Activated gamma-delta T cell treated with Interleukin-2 at 50 U/mL for 16 hours (primary cell): ENCODE measurements at regions not wholly inside any gene's neighbourhood (a gene's known extent, or its start where the extent isn't known, plus 50 kb on each side); places are given as distances from the start of the nearest gene placed in this dataset.
"Not testable (repeated sequence)": the region's sequence is repeated elsewhere in the genome, so short reads cannot be mapped to it uniquely, and the experiment has no call there.

Experiments used
- DNase-seq: peaks from one replicate; pipeline ENCODE4 v3.0.0-alpha.2; 2020

DNA sequence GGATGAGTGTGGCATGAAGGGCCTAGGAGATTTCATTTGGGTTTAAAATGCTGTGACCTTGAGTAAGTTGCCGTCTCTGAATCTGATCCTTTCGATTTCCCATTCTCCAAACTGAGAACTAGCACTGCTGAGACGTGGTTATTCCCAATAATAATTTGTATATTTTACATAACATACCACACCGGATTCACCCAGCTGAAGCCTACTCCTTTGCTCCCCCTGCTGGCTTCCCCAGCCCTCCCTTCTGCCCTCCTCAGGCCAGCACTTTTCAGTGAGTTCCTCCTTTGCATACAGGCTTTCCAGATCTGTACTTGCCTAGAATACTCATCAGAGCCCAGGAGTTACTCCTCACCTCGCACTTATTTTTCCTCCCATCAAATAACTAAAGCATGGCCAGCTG is 255.1 kb downstream of the OR4F29 start:
- not testable (repeated sequence) for DNase-seq

DNA sequence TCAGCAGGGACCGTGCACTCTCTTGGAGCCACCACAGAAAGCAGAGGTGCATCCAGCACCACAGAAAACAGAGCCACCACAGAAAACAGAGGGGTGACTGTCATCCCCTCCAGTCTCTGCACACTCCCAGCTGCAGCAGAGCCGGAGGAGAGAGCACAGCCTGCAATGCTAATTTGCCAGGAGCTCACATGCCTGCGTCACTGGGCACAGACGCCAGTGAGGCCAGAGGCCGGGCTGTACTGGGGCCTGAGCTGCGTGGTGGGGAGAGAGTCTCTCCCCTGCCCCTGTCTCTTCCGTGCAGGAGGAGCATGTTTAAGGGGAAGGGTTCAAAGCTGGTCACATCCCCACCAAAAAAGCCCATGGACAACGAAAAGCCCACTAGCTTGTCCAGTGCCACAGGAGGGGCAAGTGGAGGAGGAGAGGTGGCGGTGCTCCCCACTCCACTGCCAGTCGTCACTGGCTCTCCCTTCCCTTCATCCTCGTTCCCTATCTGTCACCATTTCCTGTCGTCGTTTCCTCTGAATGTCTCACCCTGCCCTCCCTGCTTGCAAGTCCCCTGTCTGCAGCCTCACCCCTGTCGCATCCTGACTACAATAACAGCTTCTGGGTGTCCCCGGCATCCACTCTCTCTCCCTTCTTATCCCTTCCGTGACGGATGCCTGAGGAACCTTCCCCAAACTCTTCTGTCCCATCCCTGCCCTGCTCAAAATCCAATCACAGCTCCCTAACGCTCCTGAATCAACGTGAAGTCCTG is 260.0 kb downstream of the OR4F29 start:
- peak; percentile 13 for DNase-seq

DNA sequence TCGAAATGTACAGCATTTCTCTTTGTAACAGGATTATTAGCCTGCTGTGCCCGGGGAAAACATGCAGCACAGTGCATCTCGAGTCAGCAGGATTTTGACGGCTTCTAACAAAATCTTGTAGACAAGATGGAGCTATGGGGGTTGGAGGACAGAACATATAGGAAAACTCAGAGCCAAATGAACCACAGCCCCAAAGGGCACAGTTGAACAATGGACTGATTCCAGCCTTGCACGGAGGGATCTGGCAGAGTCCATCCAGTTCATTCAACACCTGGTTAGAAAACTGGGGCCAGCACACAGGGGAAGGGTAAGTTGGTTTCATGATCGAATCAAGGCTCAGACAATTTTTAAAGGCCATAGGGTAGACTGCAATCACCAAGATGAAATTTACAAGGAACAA is 260.8 kb downstream of the OR4F29 start:
- DNase-seq: not testable (repeated sequence)

DNA sequence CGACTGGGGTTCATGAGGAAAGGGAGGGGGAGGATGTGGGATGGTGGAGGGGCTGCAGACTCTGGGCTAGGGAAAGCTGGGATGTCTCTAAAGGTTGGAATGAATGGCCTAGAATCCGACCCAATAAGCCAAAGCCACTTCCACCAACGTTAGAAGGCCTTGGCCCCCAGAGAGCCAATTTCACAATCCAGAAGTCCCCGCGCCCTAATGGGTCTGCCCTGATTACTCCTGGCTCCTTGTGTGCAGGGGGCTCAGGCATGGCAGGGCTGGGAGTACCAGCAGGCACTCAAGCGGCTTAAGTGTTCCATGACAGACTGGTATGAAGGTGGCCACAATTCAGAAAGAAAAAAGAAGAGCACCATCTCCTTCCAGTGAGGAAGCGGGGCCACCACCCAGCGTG is 261.6 kb downstream of the OR4F29 start:
- not testable (repeated sequence) for DNase-seq

DNA sequence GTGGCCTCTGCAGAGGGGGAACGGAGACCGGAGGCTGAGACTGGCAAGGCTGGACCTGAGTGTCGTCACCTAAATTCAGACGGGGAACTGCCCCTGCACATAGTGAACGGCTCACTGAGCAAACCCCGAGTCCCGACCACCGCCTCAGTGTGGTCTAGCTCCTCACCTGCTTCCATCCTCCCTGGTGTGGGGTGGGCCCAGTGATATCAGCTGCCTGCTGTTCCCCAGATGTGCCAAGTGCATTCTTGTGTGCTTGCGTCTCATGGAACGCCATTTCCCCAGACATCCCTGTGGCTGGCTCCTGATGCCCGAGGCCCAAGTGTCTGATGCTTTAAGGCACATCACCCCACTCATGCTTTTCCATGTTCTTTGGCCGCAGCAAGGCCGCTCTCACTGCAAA is 262.2 kb downstream of the OR4F29 start:
- not testable (repeated sequence) for DNase-seq

DNA sequence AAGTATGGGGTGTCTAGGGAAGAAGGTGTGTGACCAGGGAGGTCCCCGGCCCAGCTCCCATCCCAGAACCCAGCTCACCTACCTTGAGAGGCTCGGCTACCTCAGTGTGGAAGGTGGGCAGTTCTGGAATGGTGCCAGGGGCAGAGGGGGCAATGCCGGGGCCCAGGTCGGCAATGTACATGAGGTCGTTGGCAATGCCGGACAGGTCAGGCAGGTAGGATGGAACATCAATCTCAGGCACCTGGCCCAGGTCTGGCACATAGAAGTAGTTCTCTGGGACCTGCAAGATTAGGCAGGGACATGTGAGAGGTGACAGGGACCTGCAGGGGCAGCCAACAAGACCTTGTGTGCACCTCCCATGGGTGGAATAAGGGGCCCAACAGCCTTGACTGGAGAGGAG is 264.2 kb downstream of the OR4F29 start:
- DNase-seq: not testable (repeated sequence)

DNA sequence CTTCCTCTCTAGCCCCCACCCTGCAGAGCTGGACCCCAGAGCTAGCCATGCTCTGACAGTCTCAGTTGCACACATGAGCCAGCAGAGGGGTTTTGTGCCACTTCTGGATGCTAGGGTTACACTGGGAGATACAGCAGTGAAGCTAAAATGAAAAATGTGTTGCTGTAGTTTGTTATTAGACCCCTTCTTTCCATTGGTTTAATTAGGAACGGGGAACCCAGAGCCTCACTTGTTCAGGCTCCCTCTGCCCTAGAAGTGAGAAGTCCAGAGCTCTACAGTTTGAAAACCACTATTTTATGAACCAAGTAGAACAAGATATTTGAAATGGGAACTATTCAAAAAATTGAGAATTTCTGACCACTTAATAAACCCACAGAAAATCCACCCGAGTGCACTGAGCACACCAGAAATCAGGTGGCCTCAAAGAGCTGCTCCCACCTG is 264.8 kb downstream of the OR4F29 start:
- DNase-seq: not testable (repeated sequence)

DNA sequence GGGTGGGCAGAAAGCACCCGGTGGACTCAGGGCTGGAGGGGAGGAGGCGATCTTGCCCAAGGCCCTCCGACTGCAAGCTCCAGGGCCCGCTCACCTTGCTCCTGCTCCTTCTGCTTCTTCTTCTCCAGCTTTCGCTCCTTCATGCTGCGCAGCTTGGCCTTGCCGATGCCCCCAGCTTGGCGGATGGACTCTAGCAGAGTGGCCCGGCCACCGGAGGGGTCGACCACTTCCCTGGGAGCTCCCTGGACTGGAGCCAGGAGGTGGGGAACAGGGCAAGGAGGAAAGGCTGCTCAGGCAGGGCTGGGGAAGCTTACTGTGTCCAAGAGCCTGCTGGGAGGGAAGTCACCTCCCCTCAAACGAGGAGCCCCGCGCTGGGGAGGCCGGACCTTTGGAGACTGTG is 265.3 kb downstream of the OR4F29 start:
- DNase-seq: not testable (repeated sequence)

DNA sequence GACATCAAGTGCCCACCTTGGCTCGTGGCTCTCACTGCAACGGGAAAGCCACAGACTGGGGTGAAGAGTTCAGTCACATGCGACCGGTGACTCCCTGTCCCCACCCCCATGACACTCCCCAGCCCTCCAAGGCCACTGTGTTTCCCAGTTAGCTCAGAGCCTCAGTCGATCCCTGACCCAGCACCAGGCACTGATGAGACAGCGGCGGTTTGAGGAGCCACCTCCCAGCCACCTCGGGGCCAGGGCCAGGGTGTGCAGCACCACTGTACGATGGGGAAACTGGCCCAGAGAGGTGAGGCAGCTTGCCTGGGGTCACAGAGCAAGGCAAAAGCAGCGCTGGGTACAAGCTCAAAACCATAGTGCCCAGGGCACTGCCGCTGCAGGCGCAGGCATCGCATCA is 266.0 kb downstream of the OR4F29 start:
- DNase-seq: not testable (repeated sequence)

DNA sequence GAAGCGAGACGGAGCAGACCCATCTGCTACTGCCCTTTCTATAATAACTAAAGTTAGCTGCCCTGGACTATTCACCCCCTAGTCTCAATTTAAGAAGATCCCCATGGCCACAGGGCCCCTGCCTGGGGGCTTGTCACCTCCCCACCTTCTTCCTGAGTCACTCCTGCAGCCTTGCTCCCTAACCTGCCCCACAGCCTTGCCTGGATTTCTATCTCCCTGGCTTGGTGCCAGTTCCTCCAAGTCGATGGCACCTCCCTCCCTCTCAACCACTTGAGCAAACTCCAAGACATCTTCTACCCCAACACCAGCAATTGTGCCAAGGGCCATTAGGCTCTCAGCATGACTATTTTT is 267.2 kb downstream of the OR4F29 start:
- peak; percentile 3 for DNase-seq

DNA sequence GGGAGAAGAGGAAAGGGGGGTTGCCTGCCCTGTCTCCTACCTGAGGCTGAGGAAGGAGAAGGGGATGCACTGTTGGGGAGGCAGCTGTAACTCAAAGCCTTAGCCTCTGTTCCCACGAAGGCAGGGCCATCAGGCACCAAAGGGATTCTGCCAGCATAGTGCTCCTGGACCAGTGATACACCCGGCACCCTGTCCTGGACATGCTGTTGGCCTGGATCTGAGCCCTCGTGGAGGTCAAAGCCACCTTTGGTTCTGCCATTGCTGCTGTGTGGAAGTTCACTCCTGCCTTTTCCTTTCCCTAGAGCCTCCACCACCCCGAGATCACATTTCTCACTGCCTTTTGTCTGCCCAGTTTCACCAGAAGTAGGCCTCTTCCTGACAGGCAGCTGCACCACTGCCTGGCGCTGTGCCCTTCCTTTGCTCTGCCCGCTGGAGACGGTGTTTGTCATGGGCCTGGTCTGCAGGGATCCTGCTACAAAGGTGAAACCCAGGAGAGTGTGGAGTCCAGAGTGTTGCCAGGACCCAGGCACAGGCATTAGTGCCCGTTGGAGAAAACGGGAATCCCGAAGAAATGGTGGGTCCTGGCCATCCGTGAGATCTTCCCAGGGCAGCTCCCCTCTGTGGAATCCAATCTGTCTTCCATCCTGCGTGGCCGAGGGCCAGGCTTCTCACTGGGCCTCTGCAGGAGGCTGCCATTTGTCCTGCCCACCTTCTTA is 267.7 kb downstream of the OR4F29 start:
- DNase-seq: peak; percentile 3

DNA sequence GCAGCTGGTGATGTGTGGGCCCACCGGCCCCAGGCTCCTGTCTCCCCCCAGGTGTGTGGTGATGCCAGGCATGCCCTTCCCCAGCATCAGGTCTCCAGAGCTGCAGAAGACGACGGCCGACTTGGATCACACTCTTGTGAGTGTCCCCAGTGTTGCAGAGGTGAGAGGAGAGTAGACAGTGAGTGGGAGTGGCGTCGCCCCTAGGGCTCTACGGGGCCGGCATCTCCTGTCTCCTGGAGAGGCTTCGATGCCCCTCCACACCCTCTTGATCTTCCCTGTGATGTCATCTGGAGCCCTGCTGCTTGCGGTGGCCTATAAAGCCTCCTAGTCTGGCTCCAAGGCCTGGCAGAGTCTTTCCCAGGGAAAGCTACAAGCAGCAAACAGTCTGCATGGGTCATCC is 268.4 kb downstream of the OR4F29 start:
- peak; percentile 3 for DNase-seq

DNA sequence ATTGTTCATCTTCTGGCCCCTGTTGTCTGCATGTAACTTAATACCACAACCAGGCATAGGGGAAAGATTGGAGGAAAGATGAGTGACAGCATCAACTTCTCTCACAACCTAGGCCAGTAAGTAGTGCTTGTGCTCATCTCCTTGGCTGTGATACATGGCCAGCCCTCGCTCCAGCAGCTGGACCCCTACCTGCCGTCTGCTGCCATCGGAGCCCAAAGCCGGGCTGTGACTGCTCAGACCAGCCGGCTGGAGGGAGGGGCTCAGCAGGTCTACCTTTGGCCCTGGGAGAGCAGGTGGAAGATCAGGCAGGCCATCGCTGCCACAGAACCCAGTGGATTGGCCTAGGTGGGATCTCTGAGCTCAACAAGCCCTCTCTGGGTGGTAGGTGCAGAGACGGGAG is 268.8 kb downstream of the OR4F29 start:
- not testable (repeated sequence) for DNase-seq

DNA sequence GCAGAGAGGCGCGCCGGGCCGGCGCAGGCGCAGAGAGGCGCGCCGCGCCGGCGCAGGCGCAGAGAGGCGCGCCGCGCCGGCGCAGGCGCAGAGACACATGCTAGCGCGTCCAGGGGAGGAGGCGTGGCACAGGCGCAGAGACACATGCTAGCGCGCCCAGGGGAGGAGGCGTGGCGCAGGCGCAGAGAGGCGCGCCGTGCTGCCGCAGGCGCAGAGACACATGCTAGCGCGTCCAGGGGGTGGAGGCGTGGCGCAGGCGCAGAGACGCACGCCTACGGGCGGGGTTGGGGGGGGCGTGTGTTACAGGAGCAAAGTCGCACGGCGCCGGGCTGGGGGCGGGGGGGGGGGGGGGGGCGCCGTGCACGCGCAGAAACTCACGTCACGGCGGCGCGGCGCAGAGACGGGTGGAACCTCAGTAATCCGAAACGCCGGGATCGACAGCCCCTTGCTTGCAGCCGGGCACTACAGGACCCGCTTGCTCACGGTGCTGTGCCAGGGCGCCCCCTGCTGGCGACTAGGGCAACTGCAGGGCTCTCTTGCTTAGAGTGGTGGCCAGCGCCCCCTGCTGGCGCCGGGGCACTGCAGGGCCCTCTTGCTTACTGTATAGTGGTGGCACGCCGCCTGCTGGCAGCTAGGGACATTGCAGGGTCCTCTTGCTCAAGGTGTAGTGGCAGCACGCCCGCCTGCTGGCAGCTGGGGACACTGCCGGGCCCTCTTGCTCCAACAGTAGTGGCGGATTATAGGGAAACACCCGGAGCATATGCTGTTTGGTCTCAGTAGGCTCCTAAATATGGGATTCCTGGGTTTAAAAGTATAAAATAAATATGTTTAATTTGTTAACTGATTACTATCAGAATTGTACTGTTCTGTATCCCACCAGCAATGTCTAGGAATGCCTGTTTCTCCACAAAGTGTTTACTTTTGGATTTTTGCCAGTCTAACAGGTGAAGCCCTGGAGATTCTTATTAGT is 269.9 kb downstream of the OR4F29 start:
- DNase-seq: peak; percentile 44

DNA sequence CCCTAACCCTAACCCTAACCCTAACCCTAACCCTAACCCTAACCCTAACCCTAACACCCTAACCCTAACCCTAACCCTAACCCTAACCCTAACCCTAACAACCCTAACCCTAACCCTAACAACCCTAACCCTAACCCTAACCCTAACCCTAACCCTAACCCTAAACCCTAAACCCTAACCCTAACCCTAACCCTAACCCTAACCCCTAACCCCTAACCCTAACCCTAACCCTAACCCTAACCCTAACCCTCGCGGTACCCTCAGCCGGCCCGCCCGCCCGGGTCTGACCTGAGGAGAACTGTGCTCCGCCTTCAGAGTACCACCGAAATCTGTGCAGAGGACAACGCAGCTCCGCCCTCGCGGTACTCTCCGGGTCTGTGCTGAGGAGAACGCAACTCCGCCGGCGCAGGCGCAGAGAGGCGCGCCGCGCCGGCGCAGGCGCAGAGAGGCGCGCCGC is 270.7 kb downstream of the OR4F29 start:
- DNase-seq: peak; percentile 3

DNA sequence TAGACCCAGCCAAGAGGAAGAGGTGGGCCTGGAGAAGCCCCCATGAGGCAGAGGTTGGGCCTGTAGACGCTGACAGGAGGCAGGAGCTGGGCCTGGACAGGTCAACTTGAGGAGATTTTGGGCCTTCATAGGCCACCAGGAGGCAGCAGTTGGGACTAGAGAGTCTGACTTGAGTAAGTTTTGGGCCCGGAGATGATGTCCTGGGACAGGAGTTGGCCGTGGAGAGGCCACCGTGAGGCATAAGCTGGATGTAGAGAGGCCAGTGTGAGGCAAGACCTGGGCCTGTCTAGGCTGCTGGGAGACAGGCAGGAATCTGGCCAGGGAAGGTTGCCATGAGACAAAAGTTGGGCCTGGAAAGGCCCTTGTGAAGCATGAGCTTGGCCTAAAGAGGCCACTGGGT is 312.6 kb downstream of the OR4F29 start:
- peak; percentile 1 for DNase-seq

DNA sequence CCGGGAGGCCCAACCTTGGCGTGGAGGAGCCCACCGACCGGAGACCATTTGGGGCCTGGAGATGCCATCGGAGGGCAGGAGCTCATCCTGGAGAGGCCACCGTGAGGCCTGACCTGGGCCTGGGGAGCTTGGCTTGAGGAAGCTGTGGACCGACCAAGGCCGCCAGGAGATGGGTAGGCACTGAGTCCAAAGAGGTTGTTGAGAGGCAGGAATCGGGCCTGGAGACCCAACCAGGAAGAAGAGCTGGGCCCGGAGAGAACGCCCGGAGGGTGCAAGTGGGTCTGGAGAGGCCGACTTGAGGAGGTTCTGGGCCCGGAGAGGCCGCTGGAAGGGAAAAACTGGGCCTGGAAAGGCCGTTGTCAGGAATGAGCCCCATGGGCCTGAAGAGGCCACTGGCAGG is 313.8 kb downstream of the OR4F29 start:
- not testable (repeated sequence) for DNase-seq

DNA sequence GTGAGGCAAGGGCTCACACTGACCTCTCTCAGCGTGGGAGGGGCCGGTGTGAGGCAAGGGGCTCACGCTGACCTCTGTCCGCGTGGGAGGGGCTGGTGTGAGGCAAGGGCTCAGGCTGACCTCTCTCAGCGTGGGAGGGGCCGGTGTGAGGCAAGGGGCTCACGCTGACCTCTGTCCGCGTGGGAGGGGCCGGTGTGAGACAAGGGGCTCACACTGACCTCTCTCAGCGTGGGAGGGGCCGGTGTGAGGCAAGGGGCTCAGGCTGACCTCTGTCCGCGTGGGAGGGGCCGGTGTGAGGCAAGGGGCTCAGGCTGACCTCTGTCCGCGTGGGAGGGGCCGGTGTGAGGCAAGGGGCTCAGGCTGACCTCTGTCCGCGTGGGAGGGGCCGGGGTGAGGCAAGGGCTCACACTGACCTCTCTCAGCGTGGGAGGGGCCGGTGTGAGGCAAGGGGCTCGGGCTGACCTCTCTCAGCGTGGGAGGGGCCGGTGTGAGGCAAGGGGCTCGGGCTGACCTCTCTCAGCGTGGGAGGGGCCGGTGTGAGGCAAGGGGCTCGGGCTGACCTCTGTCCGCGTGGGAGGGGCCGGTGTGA is 315.0 kb downstream of the OR4F29 start:
- not testable (repeated sequence) for DNase-seq

DNA sequence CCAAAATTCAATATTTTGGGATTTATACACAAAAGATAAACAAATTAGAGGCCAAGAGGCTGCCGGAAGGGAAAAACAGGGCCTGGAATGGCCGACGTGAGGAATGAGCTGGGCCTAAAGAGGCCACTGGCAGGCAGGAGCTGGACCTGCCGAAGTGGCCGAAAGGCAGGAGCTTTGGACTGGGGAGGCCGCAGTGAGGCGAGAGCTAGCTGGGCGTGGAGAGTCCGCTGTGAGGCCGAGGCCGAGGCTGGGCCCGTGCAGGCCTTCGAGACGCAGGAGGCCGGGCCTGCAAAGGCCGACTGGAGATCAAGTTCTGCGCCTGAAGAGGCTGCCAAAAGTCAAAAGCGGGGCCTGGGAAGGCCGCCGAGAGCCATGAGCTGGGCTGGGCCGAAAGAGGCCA is 316.5 kb downstream of the OR4F29 start:
- peak; percentile 0 for DNase-seq

DNA sequence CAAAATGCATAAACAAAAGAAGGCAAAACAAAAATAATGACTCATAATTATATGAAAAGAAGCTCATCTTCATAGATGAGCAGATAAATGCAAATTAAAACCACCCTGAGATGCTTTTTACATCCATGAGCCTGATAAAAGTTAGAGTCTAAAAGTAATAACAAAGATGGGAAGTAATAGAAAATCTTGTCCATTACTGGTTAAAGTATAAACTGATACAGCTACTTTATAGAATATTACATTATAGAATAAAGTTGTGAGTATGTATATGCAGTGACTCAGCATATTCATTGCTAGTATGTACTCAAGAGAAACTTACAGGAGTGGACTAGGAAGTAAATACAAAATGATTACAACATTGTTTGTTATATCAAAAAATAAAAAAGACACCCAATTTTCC is 333.0 kb downstream of the OR4F29 start:
- DNase-seq: not testable (repeated sequence)

DNA sequence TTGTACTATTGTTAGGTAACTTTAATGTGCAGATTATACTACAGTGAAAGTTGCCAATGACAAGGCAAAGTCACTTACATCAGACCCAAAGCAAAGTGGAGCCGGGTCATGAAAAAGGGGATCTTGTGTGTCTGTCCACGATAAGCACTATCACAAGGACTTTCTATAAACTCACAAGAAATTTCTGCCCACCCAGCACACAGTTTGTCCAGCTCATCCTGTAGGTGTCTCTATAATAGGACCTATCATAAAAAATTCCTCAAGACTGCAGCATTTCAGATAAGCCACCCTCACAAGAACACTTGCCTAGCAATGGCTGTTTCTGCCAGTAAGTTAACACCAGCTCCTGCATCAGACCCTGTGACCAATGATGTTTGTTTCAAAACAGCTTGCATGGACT is 335.9 kb downstream of the OR4F29 start:
- DNase-seq: not testable (repeated sequence)

DNA sequence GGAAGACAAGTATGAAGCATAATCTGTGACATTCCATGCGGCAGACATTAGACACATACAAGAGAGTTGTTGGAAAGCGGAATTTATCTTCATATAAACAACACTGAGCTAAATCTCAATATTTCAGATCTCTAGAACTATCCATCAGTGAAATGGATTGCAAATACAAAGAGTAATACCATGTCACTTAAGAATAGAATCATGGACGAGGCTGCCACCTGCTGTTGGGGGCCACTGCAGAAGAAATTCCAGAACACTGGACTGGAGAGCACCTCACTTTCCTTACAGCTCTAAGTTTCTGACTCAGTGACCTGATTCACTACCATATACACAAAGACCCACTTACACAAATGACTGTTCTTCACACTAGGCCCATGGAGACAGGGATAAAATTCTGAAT is 346.7 kb downstream of the OR4F29 start:
- not testable (repeated sequence) for DNase-seq

DNA sequence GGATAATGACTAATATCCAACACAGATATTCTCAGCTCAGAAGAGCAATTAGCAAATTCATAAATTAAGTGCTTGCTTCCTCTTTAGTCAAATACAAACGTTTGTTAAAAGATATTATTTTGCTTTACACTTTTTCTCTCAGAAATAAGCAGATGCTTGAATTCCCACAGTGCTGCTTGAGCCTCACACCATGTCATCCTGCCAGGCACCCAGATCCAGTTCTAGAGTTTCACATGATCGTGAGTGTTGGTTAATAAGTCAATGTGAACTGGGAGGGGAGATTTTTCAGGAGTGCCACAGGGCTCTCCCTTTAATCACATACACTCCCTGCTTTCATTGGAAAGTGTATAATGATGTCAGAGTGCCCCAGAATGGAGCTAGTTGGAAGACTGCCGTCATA is 352.0 kb downstream of the OR4F29 start:
- DNase-seq: not testable (repeated sequence)
